ENCODE measurements at regions not wholly inside any gene's neighbourhood (a gene's known extent, or its start where the extent isn't known, plus 50 kb on each side); places are given as distances from the start of the nearest gene placed in this dataset.

DNA sequence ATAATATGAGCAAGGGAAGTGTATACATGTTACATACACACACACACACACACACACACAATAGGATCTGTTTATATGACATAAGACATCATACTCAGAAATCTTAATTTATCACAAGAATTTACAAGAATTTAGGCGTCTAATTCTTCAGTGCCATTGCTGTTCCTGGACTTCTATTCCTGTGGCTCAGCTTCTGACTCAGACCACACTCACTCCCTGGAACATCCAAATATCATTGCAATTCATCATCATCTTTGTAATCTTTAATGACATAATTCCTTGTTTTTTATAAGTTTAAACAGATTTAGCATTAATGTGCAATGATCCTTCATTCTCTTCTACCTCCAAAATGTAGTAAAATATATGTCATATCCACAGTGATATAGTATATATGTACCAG, 544.2 kb downstream of the FOXG1 start:
- no peak for TF ChIP-seq CTCF (IDR thresholded peaks at IDR 0.05; ENCODE audit: extremely low read depth, low read depth, low read length)
- Histone ChIP-seq H2AFZ (ENCODE audit: low read length) (no peak overlapping the region), H3K4me1 (ENCODE audit: insufficient read depth, low read length) (peaks cover 4% of the 10 kb centered on the region), H3K9me3 (ENCODE audit: low read depth, low read length) (no peaks in the 10 kb centered on the region), H3K27ac (ENCODE audit: low read depth, low read length) (no peak overlapping the region), H3K4me3 (ENCODE audit: insufficient read depth, low read length) (no peak overlapping the region), H3K4me2 (ENCODE audit: insufficient read depth, low read length) (no peak overlapping the region), H3K27me3 (ENCODE audit: insufficient read depth, low read length) (no peaks in the 10 kb centered on the region), H4K20me1 (ENCODE audit: insufficient read depth, low read length) (no peaks in the 10 kb centered on the region), H3K36me3 (ENCODE audit: insufficient read depth, low read length) (no peaks in the 10 kb centered on the region), H3K79me2 (ENCODE audit: insufficient read depth, low read length) (no peaks in the 10 kb centered on the region)
- DNase-seq (ENCODE audit: insufficient read length, low spot score, missing footprints): peak; percentile 22

DNA sequence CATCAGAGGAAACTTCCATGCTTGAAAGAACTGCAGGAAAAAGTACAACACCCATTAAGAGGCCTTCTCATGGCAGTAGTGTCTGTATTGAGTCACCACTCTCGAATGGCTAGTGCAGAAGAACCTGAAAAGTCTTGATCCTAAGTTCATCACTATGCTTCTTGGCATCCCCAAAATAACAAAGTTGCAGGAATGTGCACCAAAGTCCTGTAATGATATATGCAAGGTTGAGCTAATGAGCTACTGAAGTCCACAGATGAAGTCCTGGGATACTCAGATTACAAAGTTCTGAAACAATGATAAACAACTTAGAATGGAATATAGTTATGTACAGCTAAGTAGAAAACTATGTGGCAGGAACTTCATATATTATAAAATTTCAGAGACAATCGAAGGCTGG, 545.4 kb downstream of the FOXG1 start:
- Histone ChIP-seq H3K4me3 (ENCODE audit: insufficient read depth, low read length) (no peak overlapping the region), H4K20me1 (ENCODE audit: insufficient read depth, low read length) (no peaks in the 10 kb centered on the region), H3K79me2 (ENCODE audit: insufficient read depth, low read length) (no peaks in the 10 kb centered on the region), H3K27me3 (ENCODE audit: insufficient read depth, low read length) (no peaks in the 10 kb centered on the region), H3K27ac (ENCODE audit: low read depth, low read length) (no peak overlapping the region), H3K9me3 (ENCODE audit: low read depth, low read length) (no peaks in the 10 kb centered on the region), H3K4me2 (ENCODE audit: insufficient read depth, low read length) (no peak overlapping the region), H3K4me1 (ENCODE audit: insufficient read depth, low read length) (peaks cover 4% of the 10 kb centered on the region), H2AFZ (ENCODE audit: low read length) (no peak overlapping the region), H3K36me3 (ENCODE audit: insufficient read depth, low read length) (no peaks in the 10 kb centered on the region)
- no peak for TF ChIP-seq CTCF (IDR thresholded peaks at IDR 0.05; ENCODE audit: extremely low read depth, low read depth, low read length)
- DNase-seq (ENCODE audit: insufficient read length, low spot score, missing footprints): no peak

DNA sequence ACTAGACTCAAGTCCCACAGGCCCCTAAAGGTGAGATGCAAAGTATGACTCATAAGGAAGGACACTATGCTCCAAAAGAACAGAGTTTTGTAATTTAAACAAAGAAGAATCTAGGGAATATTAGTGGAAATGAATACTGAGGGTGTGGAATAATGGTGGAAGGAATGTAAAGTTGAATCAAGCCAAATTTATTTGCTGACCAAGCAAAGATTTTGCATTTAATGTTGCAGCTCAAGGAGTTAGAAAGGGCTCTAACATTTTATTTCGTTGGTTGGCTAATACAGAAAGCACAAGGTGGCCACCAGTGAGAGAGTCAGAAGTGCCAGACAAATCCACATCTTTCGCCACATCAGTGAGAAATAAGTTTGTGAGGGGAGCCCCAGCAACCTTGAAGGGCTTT, 550.3 kb downstream of the FOXG1 start:
- Histone ChIP-seq H3K36me3 (ENCODE audit: insufficient read depth, low read length) (no peaks in the 10 kb centered on the region), H4K20me1 (ENCODE audit: insufficient read depth, low read length) (no peaks in the 10 kb centered on the region), H3K4me1 (ENCODE audit: insufficient read depth, low read length) (peaks cover 2% of the 10 kb centered on the region), H3K9me3 (ENCODE audit: low read depth, low read length) (no peaks in the 10 kb centered on the region), H3K4me2 (ENCODE audit: insufficient read depth, low read length) (no peak overlapping the region), H3K27ac (ENCODE audit: low read depth, low read length) (no peak overlapping the region), H2AFZ (ENCODE audit: low read length) (no peak overlapping the region), H3K4me3 (ENCODE audit: insufficient read depth, low read length) (no peak overlapping the region), H3K27me3 (ENCODE audit: insufficient read depth, low read length) (no peaks in the 10 kb centered on the region), H3K79me2 (ENCODE audit: insufficient read depth, low read length) (no peaks in the 10 kb centered on the region)
- DNase-seq (ENCODE audit: insufficient read length, low spot score, missing footprints): no peak
- TF ChIP-seq CTCF (IDR thresholded peaks at IDR 0.05; ENCODE audit: extremely low read depth, low read depth, low read length): no peak

GRCh38 chr14:29317423-29317822, 550.8 kb downstream of the FOXG1 start:
- Histone ChIP-seq H4K20me1 (ENCODE audit: insufficient read depth, low read length) (no peaks in the 10 kb centered on the region), H3K27ac (ENCODE audit: low read depth, low read length) (no peak overlapping the region), H3K9me3 (ENCODE audit: low read depth, low read length) (no peaks in the 10 kb centered on the region), H3K36me3 (ENCODE audit: insufficient read depth, low read length) (no peaks in the 10 kb centered on the region), H3K4me1 (ENCODE audit: insufficient read depth, low read length) (peaks cover 3% of the 10 kb centered on the region), H2AFZ (ENCODE audit: low read length) (no peak overlapping the region), H3K79me2 (ENCODE audit: insufficient read depth, low read length) (no peaks in the 10 kb centered on the region), H3K27me3 (ENCODE audit: insufficient read depth, low read length) (no peaks in the 10 kb centered on the region), H3K4me2 (ENCODE audit: insufficient read depth, low read length) (no peak overlapping the region), H3K4me3 (ENCODE audit: insufficient read depth, low read length) (no peak overlapping the region)
- DNase-seq (ENCODE audit: insufficient read length, low spot score, missing footprints): no peak
- no peak for TF ChIP-seq CTCF (IDR thresholded peaks at IDR 0.05; ENCODE audit: extremely low read depth, low read depth, low read length)
